BJ (cell line): ENCODE measurements at regions not wholly inside any gene's neighbourhood (a gene's known extent, or its start where the extent isn't known, plus 50 kb on each side); places are given as distances from the start of the nearest gene placed in this dataset.

Source experiments
- CTCF ChIA-PET: fragments of 350-600 bp; formaldehyde crosslinking; extraction: SDS; loops from one replicate; lab custom pipeline; 2021; ENCODE audit warnings: antibody characterized with exemption, inconsistent platforms; lab: Yijun Ruan, JAX
- POLR2A ChIA-PET: fragments of 300-600 bp; sonication (Branson Sonifier 250); formaldehyde crosslinking; extraction: SDS; loops from one replicate; lab custom pipeline; 2021; ENCODE audit warnings: antibody characterized with exemption; lab: Charles Lee
- DNase-seq: peaks from one replicate; pipeline ENCODE4 v3.0.0-alpha.2; 2011; ENCODE audit warnings: low read depth
- H3K27me3 ChIP-seq: 2 replicates; pipeline ENCODE4 v1.6.0; 2011; ENCODE audit warnings: low read length; ENCODE audit not compliant: control insufficient read depth, insufficient read depth
- H3K36me3 ChIP-seq: 2 replicates; pipeline ENCODE4 v1.5.1; 2011; ENCODE audit warnings: low read length; ENCODE audit not compliant: control insufficient read depth, insufficient read depth
- H3K4me3 ChIP-seq: 2 replicates; pipeline ENCODE4 v1.5.1; 2011; ENCODE audit warnings: low read depth, mild to moderate bottlenecking, control low read depth, low read length
- TF ChIP-seq, protein P1 (sequence below): IDR thresholded peaks from 2 replicates; pipeline ENCODE4 v1.5.1; 2011; ENCODE audit warnings: low read depth, mild to moderate bottlenecking, control low read depth, inconsistent platforms, low read length, moderate library complexity; ENCODE audit not compliant: insufficient read depth

DNA sequence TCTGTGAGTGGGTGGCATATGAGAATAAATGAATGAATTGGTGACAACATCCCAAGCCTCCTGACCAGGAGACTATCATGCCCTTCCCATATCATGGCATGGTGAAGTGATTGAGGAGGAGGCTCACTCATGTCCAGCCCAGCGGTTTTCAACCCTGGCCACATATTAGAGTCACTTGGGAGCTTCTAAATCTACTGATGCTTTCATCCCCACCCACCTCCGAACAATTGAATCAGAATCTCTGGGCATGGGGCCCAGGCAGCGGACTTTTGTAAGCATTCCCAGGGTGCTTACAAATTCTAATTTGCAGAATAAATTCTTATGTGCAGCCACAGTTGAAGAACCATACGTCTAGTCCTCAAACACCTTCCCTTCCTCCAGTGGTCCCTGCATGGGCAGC lies 81.7 kb upstream of the SEC11C start:
- Histone ChIP-seq H3K27me3 (peaks cover 2% of the 10 kb centered on the region), H3K4me3 (no peak overlapping the region), H3K36me3 (no peaks in the 10 kb centered on the region)
- no peak for DNase-seq
- ChIA-PET CTCF (interaction anchor here (1.2 to 17.6 kb wide), 4 partner anchors 12 to 283 kb away, joined by 3 to 703 read pairs (median 20); no protein-coding TSS in a partner anchor), POLR2A (no interaction called here)
- TF ChIP-seq, protein P1, sequence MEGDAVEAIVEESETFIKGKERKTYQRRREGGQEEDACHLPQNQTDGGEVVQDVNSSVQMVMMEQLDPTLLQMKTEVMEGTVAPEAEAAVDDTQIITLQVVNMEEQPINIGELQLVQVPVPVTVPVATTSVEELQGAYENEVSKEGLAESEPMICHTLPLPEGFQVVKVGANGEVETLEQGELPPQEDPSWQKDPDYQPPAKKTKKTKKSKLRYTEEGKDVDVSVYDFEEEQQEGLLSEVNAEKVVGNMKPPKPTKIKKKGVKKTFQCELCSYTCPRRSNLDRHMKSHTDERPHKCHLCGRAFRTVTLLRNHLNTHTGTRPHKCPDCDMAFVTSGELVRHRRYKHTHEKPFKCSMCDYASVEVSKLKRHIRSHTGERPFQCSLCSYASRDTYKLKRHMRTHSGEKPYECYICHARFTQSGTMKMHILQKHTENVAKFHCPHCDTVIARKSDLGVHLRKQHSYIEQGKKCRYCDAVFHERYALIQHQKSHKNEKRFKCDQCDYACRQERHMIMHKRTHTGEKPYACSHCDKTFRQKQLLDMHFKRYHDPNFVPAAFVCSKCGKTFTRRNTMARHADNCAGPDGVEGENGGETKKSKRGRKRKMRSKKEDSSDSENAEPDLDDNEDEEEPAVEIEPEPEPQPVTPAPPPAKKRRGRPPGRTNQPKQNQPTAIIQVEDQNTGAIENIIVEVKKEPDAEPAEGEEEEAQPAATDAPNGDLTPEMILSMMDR: no peak

DNA sequence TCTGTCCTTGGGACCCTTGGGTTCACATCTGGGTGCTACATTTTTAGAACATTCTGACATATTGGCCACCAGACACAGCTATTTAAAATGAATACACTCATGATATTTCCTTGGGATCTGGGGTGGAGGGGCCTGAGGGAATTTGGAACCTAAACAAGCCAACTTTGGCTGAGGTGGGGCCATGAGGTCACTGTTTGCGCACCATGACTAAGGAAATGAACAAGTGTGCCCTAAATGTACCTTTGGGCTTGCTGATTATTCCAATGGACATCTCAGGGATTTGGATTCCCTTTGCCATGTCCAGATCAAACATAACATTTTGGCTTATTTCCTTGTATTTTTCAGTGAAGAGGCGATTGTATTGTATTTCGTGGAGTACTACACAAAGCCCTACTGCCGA lies 80.5 kb upstream of the SEC11C start:
- Histone ChIP-seq H3K27me3 (peaks cover 2% of the 10 kb centered on the region), H3K36me3 (no peaks in the 10 kb centered on the region), H3K4me3 (no peak overlapping the region)
- CTCF ChIA-PET: interaction anchor here (4.2 to 17.6 kb wide), 2 partner anchors 11 to 284 kb away, joined by 37 to 703 read pairs; no protein-coding TSS in a partner anchor
- TF ChIP-seq, protein P1: no peak
- POLR2A ChIA-PET: no interaction called here
- DNase-seq: no peak

DNA sequence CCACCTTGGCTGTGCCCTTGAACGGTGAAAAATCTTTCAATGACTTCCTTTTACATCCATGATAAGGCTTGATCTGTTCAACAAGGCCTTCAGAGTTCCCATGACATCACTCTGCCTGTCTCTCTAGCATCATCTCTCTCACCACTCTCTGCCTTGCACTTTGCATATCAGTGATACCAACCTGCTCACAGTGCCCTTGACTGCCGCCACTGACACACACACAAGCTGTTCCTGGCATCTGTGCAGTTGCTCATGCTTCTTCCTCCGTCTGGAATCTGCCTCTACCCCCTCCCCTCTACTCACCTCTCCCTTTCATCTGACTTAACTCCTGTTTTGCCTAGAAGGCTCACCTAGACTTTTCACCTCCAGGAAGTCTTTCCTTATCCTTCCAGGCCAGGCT lies 79.1 kb upstream of the SEC11C start:
- H3K4me3 ChIP-seq: no peak overlapping the region
- no peak for DNase-seq
- TF ChIP-seq, protein P1: no peak
- ChIA-PET POLR2A (no interaction called here), CTCF (interaction anchor here (1.8 to 17.6 kb wide), 2 partner anchors 10 to 285 kb away, joined by 15 to 703 read pairs; no protein-coding TSS in a partner anchor)
- H3K36me3 ChIP-seq: no peaks in the 10 kb centered on the region
- H3K27me3 ChIP-seq: peaks cover 2% of the 10 kb centered on the region

DNA sequence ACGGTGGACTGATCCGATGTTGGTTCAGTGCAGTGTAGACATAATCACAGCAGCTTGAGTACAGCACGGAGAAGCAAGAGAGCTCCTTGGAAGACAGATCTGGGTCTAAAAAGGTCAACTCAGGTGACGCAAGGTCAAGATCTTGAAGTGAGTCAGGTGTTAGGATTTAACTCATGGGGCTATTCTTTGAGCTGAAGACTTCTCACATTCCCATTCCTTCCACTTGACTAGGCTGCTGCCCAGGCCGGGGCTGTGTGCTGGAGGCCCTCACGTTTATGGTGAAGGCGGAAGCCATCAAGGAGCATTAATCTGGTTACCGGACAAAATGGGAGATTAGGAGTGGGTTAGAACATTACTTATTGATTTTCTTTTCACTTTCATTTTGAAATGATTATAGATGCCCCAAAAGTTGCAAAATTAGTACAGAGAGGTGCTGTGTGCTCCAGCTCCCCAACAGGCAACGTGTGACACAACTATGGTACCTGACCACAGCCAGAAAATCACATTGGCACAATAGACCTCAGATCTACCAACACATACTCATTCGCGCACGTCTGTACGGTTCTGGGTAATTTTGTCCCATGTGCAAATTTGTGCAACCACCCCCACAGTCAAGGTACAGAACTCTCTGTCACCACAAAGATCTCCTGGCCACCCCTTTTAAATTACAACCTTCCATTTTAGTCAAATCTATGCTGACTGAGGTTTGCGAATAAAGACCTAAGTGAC lies 77.6 kb upstream of the SEC11C start:
- Histone ChIP-seq H3K4me3 (no peak overlapping the region), H3K36me3 (no peaks in the 10 kb centered on the region), H3K27me3 (peaks cover 2% of the 10 kb centered on the region)
- CTCF ChIA-PET: interaction anchor here (1.8 to 17.6 kb wide), 2 partner anchors 8 to 287 kb away, joined by 15 to 703 read pairs; no protein-coding TSS in a partner anchor
- no peak for DNase-seq
- POLR2A ChIA-PET: no interaction called here
- TF ChIP-seq, protein P1: no peak

DNA sequence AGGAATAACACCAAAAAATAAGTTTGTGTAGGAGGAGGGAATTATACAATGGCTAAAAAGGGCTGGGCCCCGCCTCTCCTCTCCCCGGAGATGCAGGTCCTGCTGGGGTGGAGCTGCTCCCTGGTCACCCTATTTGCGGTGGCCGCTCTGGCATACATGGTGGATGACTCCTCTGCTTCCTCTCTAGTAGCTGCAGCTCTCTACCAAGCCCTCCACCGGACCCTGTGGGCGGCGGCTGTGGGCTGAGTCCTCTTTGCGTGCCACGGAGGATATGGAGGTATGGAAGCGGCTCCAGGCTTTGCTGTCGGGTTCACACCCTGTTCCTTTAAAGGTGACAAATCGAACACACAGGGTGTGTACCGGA lies 77.1 kb upstream of the SEC11C start:
- ChIA-PET CTCF (interaction anchor here (17.6 kb wide), 1 partner anchor 287 kb away, joined by 703 read pairs; no protein-coding TSS in a partner anchor), POLR2A (no interaction called here)
- Histone ChIP-seq H3K36me3 (no peaks in the 10 kb centered on the region), H3K4me3 (no peak overlapping the region), H3K27me3 (peaks cover 2% of the 10 kb centered on the region)
- no peak for DNase-seq
- TF ChIP-seq, protein P1: no peak
